HG03469 (cell line): ENCODE measurements at regions not wholly inside any gene's neighbourhood (a gene's known extent, or its start where the extent isn't known, plus 50 kb on each side); places are given as distances from the start of the nearest gene placed in this dataset.

Experiments used
- ATAC-seq: cut with Tn5 transposase; IDR thresholded peaks from one replicate; pipeline ENCODE4 v1.9.1; 2021; ENCODE audit warnings: mild to moderate bottlenecking, moderate library complexity, moderate number of reproducible peaks; ENCODE audit not compliant: unreplicated experiment

GRCh38 chr7:51731075-51731474, 414.5 kb upstream of the COBL start:
- no peak for ATAC-seq

GRCh38 chr7:51727441-51727840, 410.8 kb upstream of the COBL start:
- no peak for ATAC-seq

GRCh38 chr7:51706851-51707250, 390.2 kb upstream of the COBL start:
- ATAC-seq = no peak

- ATAC-seq = no peak
Measured at GRCh38 chr7:51705701-51706100, 389.1 kb upstream of the COBL start.

- ATAC-seq = no peak
Measured at GRCh38 chr7:51702673-51703072, 386.1 kb upstream of the COBL start.

GRCh38 chr7:51701935-51702334, 385.3 kb upstream of the COBL start:
- no peak for ATAC-seq

GRCh38 chr7:51700593-51701215, 384.1 kb upstream of the COBL start:
- no peak for ATAC-seq

- no peak for ATAC-seq
Measured at GRCh38 chr7:51693258-51693657, 376.6 kb upstream of the COBL start.

- no peak for ATAC-seq
Measured at GRCh38 chr7:51689547-51689946, 372.9 kb upstream of the COBL start.

GRCh38 chr7:51685794-51686193, 369.2 kb upstream of the COBL start:
- no peak for ATAC-seq

GRCh38 chr7:51680594-51681399, 364.2 kb upstream of the COBL start:
- ATAC-seq = no peak

- ATAC-seq = no peak
Measured at GRCh38 chr7:51679358-51679757, 362.7 kb upstream of the COBL start.

- ATAC-seq = no peak
Measured at GRCh38 chr7:51666751-51667150, 350.1 kb upstream of the COBL start.

GRCh38 chr7:51666266-51666665, 349.7 kb upstream of the COBL start:
- ATAC-seq = no peak

GRCh38 chr7:51665045-51665780, 348.6 kb upstream of the COBL start:
- ATAC-seq = no peak

GRCh38 chr7:51660516-51660915, 343.9 kb upstream of the COBL start:
- no peak for ATAC-seq

- no peak for ATAC-seq
Measured at GRCh38 chr7:51658684-51659083, 342.1 kb upstream of the COBL start.

GRCh38 chr7:51647931-51648351, 331.3 kb upstream of the COBL start:
- ATAC-seq = no peak

- ATAC-seq = no peak
Measured at GRCh38 chr7:51647486-51647885, 330.9 kb upstream of the COBL start.

- no peak for ATAC-seq
Measured at GRCh38 chr7:51645702-51646298, 329.2 kb upstream of the COBL start.

GRCh38 chr7:51645255-51645654, 328.6 kb upstream of the COBL start:
- no peak for ATAC-seq
